ENCODE measurements at regions not wholly inside any gene's neighbourhood (a gene's known extent, or its start where the extent isn't known, plus 50 kb on each side); places are given as distances from the start of the nearest gene placed in this dataset.

- Histone ChIP-seq H3K4me3 (no peak overlapping the region), H4K20me1 (no peaks in the 10 kb centered on the region), H3K9me3 (replicated peaks in 1 of 11) (peaks cover 87 to 97% (median 96%) of the 10 kb centered on the region in 11 experiments), H3K36me3 (no peaks in the 10 kb centered on the region), H3K4me1 (no peaks in the 10 kb centered on the region), H3K4me2 (no peak overlapping the region), H3K27ac (no peak overlapping the region), H3K27me3 (no peaks in the 10 kb centered on the region), H3K9ac (no peak overlapping the region)
- TF ChIP-seq Cebpa-rat (IDR thresholded peaks at IDR 0.05), result no peak
Measured at GRCh38 chr7:138342990-138343389, 117.1 kb upstream of the TRIM24 start.

GRCh38 chr7:138345567-138345966 is 114.5 kb upstream of the TRIM24 start:
- peaks cover 62 to 81% (median 72%) of the 10 kb centered on the region in 11 experiments for H3K9me3 ChIP-seq (replicated peaks in 1 of 11)
- H4K20me1 ChIP-seq, result no peaks in the 10 kb centered on the region
- H3K27me3 ChIP-seq, result no peaks in the 10 kb centered on the region
- H3K4me2 ChIP-seq, result no peak overlapping the region
- peaks cover 0 to 4% (median 0%) of the 10 kb centered on the region in 10 experiments; a peak in 3 of 20 replicates for H3K4me1 ChIP-seq
- no peak for TF ChIP-seq Cebpa-rat (IDR thresholded peaks at IDR 0.05)
- no peak overlapping the region for H3K9ac ChIP-seq
- no peak overlapping the region for H3K27ac ChIP-seq
- no peaks in the 10 kb centered on the region for H3K36me3 ChIP-seq
- H3K4me3 ChIP-seq, result no peak overlapping the region; a peak in 1 of 20 replicates

- Histone ChIP-seq H3K9me3 (replicated peaks in 1 of 11) (peaks cover 62 to 78% (median 71%) of the 10 kb centered on the region in 11 experiments), H3K9ac (no peak overlapping the region), H3K4me3 (no peak overlapping the region), H3K4me1 (peaks cover 0 to 4% (median 0%) of the 10 kb centered on the region in 10 experiments; a peak in 3 of 20 replicates), H4K20me1 (no peaks in the 10 kb centered on the region), H3K27ac (no peak overlapping the region), H3K27me3 (no peaks in the 10 kb centered on the region), H3K4me2 (no peak overlapping the region), H3K36me3 (no peaks in the 10 kb centered on the region)
- no peak for TF ChIP-seq Cebpa-rat (IDR thresholded peaks at IDR 0.05)
Measured at GRCh38 chr7:138346975-138347374, 113.1 kb upstream of the TRIM24 start.

- Histone ChIP-seq H3K27ac (0 out of 22 replicates have a peak overlapping the region, but pooled peaks of 1 of the 11 experiments have one; percentile 8), H3K36me3 (no peaks in the 10 kb centered on the region), H4K20me1 (no peaks in the 10 kb centered on the region), H3K9me3 (replicated peaks in 1 of 11) (peaks cover 31 to 47% (median 40%) of the 10 kb centered on the region in 11 experiments), H3K4me1 (peaks cover 0 to 4% (median 0%) of the 10 kb centered on the region in 10 experiments; a peak in 3 of 20 replicates), H3K27me3 (no peaks in the 10 kb centered on the region), H3K4me3 (no peak overlapping the region), H3K9ac (no peak overlapping the region), H3K4me2 (peak overlapping the region in 1 of 11 experiments; percentile 26; a peak in 1 of 22 replicates)
- TF ChIP-seq Cebpa-rat (IDR thresholded peaks at IDR 0.05), result no peak
Measured at GRCh38 chr7:138349841-138350700, 110.0 kb upstream of the TRIM24 start.

- Histone ChIP-seq H3K27me3 (no peaks in the 10 kb centered on the region), H3K4me3 (no peak overlapping the region), H3K27ac (no peak overlapping the region), H4K20me1 (no peaks in the 10 kb centered on the region), H3K9ac (no peak overlapping the region), H3K4me1 (peaks cover 0 to 4% (median 0%) of the 10 kb centered on the region in 10 experiments; a peak in 3 of 20 replicates), H3K36me3 (no peaks in the 10 kb centered on the region), H3K9me3 (replicated peaks in 1 of 11) (peaks cover 23 to 39% (median 33%) of the 10 kb centered on the region in 11 experiments), H3K4me2 (peak overlapping the region in 1 of 11 experiments; percentile 26; a peak in 1 of 22 replicates)
- TF ChIP-seq Cebpa-rat (IDR thresholded peaks at IDR 0.05), result no peak
Measured at GRCh38 chr7:138350701-138351357, 109.2 kb upstream of the TRIM24 start.

GRCh38 chr7:138352570-138353461 is 107.2 kb upstream of the TRIM24 start:
- peaks cover 0 to 4% (median 0%) of the 10 kb centered on the region in 10 experiments; a peak in 3 of 20 replicates for H3K4me1 ChIP-seq
- no peaks in the 10 kb centered on the region for H4K20me1 ChIP-seq
- H3K36me3 ChIP-seq, result no peaks in the 10 kb centered on the region
- no peak for TF ChIP-seq Cebpa-rat (IDR thresholded peaks at IDR 0.05)
- H3K4me2 ChIP-seq, result no peak overlapping the region
- H3K9me3 ChIP-seq (replicated peaks in 1 of 11), result peaks cover 14 to 28% (median 19%) of the 10 kb centered on the region in 11 experiments; a peak in 21 of 22 replicates
- no peaks in the 10 kb centered on the region for H3K27me3 ChIP-seq
- no peak overlapping the region for H3K9ac ChIP-seq
- H3K4me3 ChIP-seq, result no peak overlapping the region
- H3K27ac ChIP-seq, result no peak overlapping the region

- no peak for TF ChIP-seq Cebpa-rat (IDR thresholded peaks at IDR 0.05)
- H3K36me3 ChIP-seq, result no peaks in the 10 kb centered on the region
- H3K9ac ChIP-seq, result no peak overlapping the region
- H3K4me1 ChIP-seq, result peaks cover 0 to 4% (median 0%) of the 10 kb centered on the region in 10 experiments; a peak in 3 of 20 replicates
- no peak overlapping the region for H3K4me2 ChIP-seq
- H3K27me3 ChIP-seq, result no peaks in the 10 kb centered on the region
- no peaks in the 10 kb centered on the region for H4K20me1 ChIP-seq
- H3K4me3 ChIP-seq, result no peak overlapping the region
- no peak overlapping the region for H3K27ac ChIP-seq
- peaks cover 15 to 39% (median 25%) of the 10 kb centered on the region in 11 experiments; a peak in 21 of 22 replicates for H3K9me3 ChIP-seq (replicated peaks in 1 of 11)
Measured at GRCh38 chr7:138354066-138354465, 106.0 kb upstream of the TRIM24 start.

GRCh38 chr7:138355254-138355653 is 104.8 kb upstream of the TRIM24 start:
- H3K27ac ChIP-seq, result no peak overlapping the region
- no peak overlapping the region for H3K4me3 ChIP-seq
- H3K36me3 ChIP-seq, result no peaks in the 10 kb centered on the region
- peaks cover 15 to 42% (median 25%) of the 10 kb centered on the region in 11 experiments; a peak in 21 of 22 replicates for H3K9me3 ChIP-seq (replicated peaks in 1 of 11)
- no peak overlapping the region for H3K9ac ChIP-seq
- H3K4me1 ChIP-seq, result peaks cover 0 to 2% (median 0%) of the 10 kb centered on the region in 10 experiments; a peak in 3 of 20 replicates
- no peaks in the 10 kb centered on the region for H4K20me1 ChIP-seq
- no peaks in the 10 kb centered on the region for H3K27me3 ChIP-seq
- no peak overlapping the region for H3K4me2 ChIP-seq
- TF ChIP-seq Cebpa-rat (IDR thresholded peaks at IDR 0.05), result no peak
